ENCODE measurements at regions not wholly inside any gene's neighbourhood (a gene's known extent, or its start where the extent isn't known, plus 50 kb on each side); places are given as distances from the start of the nearest gene placed in this dataset.

GRCh38 chr12:88994537-88994936 is 357.8 kb downstream of the DUSP6 start:
- TF ChIP-seq CTCF (IDR thresholded peaks at IDR 0.05) (no peak), SIN3A (IDR thresholded peaks at IDR 0.05; ENCODE audit: borderline replicate concordance, low read depth, low read length) (no peak), MAX (IDR thresholded peaks at IDR 0.05; ENCODE audit: low read depth) (no peak), RCOR1 (IDR thresholded peaks at IDR 0.05; ENCODE audit: low read length) (no peak), SMC3 (IDR thresholded peaks at IDR 0.05; ENCODE audit: low read depth, low read length) (no peak), USF2 (IDR thresholded peaks at IDR 0.05; ENCODE audit: borderline replicate concordance, low read depth, low read length) (no peak), FOXJ3 (CRISPR knock-in tag; IDR thresholded peaks at IDR 0.05) (no peak)
